Mesodermal cell (in vitro differentiated cells): ENCODE measurements at regions not wholly inside any gene's neighbourhood (a gene's known extent, or its start where the extent isn't known, plus 50 kb on each side); places are given as distances from the start of the nearest gene placed in this dataset.
"Not testable (repeated sequence)": the region's sequence is repeated elsewhere in the genome, so short reads cannot be mapped to it uniquely, and the experiment has no call there.

ENCODE experiments used
- H3K27ac ChIP-seq: 2 replicates; pipeline ENCODE4 v1.7.0; 2013; ENCODE audit warnings: mild to moderate bottlenecking, low read depth, low read length, moderate library complexity; ENCODE audit not compliant: severe bottlenecking
- H3K36me3 ChIP-seq: 2 replicates; pipeline ENCODE4 v1.7.1; 2013; ENCODE audit warnings: mild to moderate bottlenecking, low read length, moderate library complexity; ENCODE audit not compliant: control insufficient read depth, insufficient read depth
- H3K4me1 ChIP-seq: one replicate; pipeline ENCODE4 v1.7.1; 2013; ENCODE audit warnings: mild to moderate bottlenecking, low read length; ENCODE audit not compliant: insufficient read depth, control insufficient read depth, poor library complexity, severe bottlenecking
- H3K4me3 ChIP-seq: 2 replicates; pipeline ENCODE4 v1.7.0; 2013; ENCODE audit warnings: low read length, control low read depth, mild to moderate bottlenecking; ENCODE audit not compliant: insufficient read depth, poor library complexity, severe bottlenecking; ENCODE audit errors: extremely low read depth
- H3K9me3 ChIP-seq: 2 replicates; pipeline ENCODE4 v1.7.1; 2013; ENCODE audit warnings: mild to moderate bottlenecking, low read length, moderate library complexity; ENCODE audit not compliant: control insufficient read depth
- WGBS, 2 experiments: methylation state at CpG; one replicate each; pipeline ENCODE4 v1.1.5; 2013; ENCODE audit warnings: missing lambda C conversion rate in 2 of 2; ENCODE audit not compliant: insufficient coverage in 2 of 2; 5-methylcytosine and 5-hydroxymethylcytosine counted together

DNA sequence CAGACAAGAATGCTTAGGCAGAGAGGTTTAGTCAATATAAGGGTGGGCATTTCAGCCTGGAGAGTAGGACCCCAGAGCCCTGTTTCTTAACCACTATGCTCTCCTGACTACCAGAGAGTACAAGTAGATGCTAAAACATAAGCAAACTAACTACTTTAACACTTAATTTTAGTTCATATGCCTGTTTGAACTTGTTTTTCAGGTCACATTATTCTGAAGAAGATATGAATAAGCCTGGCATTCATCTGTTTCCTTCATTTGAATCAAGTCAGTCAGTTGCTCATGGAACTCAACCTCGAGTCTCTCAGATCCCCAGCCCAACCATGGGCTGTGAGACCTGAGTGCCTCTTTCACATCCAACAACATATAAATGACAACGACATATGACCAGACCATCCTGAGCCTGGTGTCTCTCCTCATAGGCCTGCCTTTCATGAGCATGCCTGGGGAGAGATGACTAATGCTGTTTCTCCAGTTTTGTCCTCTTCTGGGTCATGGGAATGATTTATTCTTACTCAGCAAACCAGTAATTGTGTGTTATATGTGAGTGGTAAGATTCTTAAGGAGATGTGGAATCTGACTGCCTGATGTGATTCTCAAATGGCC lies 251.1 kb upstream of the BTG1 start:
- Histone ChIP-seq H3K4me1 (no peaks in the 10 kb centered on the region), H3K27ac (no peak overlapping the region), H3K4me3 (no peak overlapping the region), H3K36me3 (no peaks in the 10 kb centered on the region), H3K9me3 (peaks cover 8% of the 10 kb centered on the region)
- WGBS, 2 experiments: 100% methylated on average over 1 of the region's 2 CpGs; no CpG with 5 or more reads in 1 of the 2 experiments

DNA sequence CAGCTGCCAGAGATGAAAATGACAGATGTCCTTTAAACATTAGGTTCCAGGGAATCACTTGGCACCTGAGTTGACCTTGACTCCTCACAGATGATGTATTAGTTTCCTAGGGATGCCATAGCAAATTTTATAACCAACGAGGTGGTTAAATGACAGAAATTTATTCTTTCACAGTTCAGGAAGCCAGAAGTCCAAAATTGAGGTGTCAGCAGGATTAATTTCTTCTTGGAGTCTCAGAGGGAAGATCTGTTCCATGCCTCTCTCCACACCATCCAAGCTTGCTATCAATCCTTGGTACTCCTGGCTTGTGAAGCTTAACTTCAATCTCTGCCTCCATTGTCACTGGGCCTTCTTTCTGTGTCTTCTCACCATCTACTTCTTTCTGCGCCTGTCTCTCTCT lies 249.7 kb upstream of the BTG1 start:
- Histone ChIP-seq H3K27ac (no peak overlapping the region), H3K4me3 (no peak overlapping the region), H3K9me3 (peaks cover 8% of the 10 kb centered on the region), H3K36me3 (no peaks in the 10 kb centered on the region), H3K4me1 (no peaks in the 10 kb centered on the region)
- WGBS, 2 experiments: 100% methylated on average over 1 of the region's 2 CpGs

DNA sequence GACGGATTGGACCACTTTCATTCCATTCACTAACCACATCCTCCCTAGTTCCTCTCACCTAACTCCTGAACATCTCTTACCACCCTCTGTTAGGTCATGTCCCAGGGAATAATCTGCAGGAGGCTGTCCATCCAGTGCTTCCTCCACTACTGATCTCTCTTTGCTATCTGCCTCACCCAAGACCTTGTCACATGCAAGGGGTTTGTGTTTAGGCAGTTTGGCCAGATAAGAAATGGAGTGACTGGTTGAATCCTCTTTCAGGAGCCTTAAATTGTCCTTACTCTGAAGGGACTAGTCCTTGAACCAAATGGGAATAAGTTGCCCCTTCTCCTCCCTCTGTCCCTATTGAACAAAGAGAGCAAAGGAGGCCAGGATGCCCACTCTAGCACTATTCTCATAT lies 249.2 kb upstream of the BTG1 start:
- no peaks in the 10 kb centered on the region for H3K36me3 ChIP-seq
- no peak overlapping the region for H3K27ac ChIP-seq
- no peak overlapping the region for H3K4me3 ChIP-seq
- H3K4me1 ChIP-seq: no peaks in the 10 kb centered on the region
- H3K9me3 ChIP-seq: peaks cover 8% of the 10 kb centered on the region
- WGBS, 2 experiments: 75% methylated on average over 1 of the region's 1 CpG; no CpG with 5 or more reads in 1 of the 2 experiments

DNA sequence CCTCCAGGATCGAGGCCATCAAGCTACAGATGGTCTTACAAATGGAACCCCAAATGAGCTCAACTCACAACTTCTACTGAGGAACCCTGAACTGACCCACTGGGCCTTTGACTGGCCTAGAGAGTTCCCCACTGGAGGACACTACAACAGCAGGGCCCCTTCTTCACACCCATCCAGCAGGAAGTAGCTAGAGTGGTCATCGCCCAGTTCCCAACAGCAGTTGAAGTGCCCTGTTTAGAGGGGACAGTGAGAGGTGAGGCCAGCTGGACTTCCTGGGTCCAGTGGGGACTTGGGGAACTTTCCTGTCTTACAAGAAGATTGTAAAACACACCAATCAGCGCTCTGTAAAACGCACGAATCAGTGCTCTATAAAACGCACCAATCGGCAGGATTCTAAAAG lies 247.9 kb upstream of the BTG1 start:
- Histone ChIP-seq H3K36me3 (no peaks in the 10 kb centered on the region), H3K27ac (no peak overlapping the region), H3K4me3 (no peak overlapping the region), H3K4me1 (no peaks in the 10 kb centered on the region), H3K9me3 (peaks cover 8% of the 10 kb centered on the region)
- 91 to 93% methylated on average over 5 of the region's 7 CpGs for WGBS, 2 experiments

DNA sequence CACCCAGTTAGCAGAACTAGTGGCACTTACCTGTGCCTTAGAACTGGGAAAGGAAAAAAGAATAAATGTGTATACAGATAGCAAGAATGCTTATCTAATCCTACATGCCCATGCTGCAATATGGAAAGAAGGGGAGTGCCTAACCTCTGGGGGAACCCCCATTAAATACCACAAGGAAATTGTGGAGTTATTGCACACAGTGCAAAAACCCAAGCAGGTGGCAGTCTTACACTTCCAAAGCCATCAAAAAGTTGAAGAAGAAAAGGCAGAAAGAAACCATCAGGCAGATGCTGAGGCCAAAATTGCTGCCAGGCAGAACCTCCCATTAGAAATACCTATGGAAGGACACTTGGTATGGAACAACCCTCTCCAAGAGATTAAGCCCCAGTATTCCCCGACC lies 246.1 kb upstream of the BTG1 start:
- not testable (repeated sequence) for H3K27ac ChIP-seq, H3K36me3 ChIP-seq, H3K4me3 ChIP-seq, H3K9me3 ChIP-seq, H3K4me1 ChIP-seq
- WGBS, 2 experiments: 100% methylated on average over 1 of the region's 1 CpG; no CpG with 5 or more reads in 1 of the 2 experiments

DNA sequence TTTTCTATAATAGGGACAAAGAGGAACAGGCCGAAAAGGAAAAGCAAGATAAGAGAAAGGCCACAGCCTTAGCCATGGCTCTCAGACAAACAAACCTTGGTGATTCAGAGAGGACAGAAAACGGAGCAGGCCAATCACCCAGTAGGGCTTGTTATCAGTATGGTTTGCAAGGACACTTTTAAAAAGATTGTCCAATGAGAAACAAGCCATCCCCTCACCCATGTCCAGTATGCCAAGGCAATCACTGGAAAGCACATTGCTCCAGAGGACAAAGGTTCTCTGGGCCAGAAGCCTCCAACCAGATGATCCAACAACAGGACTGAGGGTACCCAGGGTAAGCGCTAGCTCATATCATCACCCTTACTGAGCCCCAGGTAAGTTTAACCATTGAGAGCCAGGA lies 243.8 kb upstream of the BTG1 start:
- Histone ChIP-seq H3K4me1 (no peaks in the 10 kb centered on the region), H3K36me3 (no peaks in the 10 kb centered on the region), H3K27ac (no peak overlapping the region), H3K9me3 (peaks cover 8% of the 10 kb centered on the region), H3K4me3 (no peak overlapping the region)
- WGBS, 2 experiments: 82 to 100% methylated on average over 1 to 2 of the region's 3 CpGs

DNA sequence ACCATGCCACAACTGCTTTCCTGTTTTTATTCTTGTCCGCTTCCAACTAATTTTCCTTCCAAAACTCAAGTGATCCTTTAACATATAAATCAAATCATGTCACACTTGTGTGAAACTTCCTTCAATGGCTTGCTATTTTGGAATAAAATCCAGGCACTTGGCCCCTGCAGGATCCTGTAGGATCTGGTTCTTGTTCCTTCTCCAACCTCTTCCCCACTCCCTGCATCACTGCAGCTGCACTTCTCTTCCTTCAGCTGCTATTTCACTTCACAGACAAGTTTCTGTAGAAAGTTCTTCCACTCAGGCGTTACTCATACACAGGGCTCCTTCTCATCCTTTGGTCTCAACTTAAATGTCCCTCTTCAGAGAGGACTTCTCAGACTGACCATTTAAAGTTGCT lies 239.7 kb upstream of the BTG1 start:
- Histone ChIP-seq H3K9me3 (no peaks in the 10 kb centered on the region), H3K36me3 (no peaks in the 10 kb centered on the region), H3K27ac (no peak overlapping the region), H3K4me3 (no peak overlapping the region), H3K4me1 (no peaks in the 10 kb centered on the region)
- 83 to 100% methylated on average over 2 of the region's 2 CpGs for WGBS, 2 experiments

DNA sequence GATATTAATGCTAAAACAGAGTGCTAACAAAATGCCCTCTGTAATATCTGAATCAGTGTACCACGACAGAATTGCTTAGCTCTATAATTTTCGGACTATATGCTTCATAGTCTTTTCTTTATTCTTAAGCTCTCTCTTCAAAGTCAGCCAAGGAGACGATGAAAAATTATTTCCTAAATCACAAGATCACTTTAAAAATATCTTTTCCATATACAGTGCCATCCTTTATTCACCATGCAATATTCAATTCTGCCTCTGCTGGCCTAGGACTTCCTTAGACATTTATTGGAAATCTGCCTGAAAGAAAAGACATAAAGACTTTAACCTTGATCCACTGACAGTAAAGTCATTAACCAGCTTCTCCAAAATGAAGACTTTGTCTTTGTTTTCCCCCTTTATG lies 238.9 kb upstream of the BTG1 start:
- Histone ChIP-seq H3K9me3 (no peaks in the 10 kb centered on the region), H3K36me3 (no peaks in the 10 kb centered on the region), H3K27ac (no peak overlapping the region), H3K4me1 (no peaks in the 10 kb centered on the region), H3K4me3 (no peak overlapping the region)
- 65 to 93% methylated on average over 3 of the region's 3 CpGs for WGBS, 2 experiments

DNA sequence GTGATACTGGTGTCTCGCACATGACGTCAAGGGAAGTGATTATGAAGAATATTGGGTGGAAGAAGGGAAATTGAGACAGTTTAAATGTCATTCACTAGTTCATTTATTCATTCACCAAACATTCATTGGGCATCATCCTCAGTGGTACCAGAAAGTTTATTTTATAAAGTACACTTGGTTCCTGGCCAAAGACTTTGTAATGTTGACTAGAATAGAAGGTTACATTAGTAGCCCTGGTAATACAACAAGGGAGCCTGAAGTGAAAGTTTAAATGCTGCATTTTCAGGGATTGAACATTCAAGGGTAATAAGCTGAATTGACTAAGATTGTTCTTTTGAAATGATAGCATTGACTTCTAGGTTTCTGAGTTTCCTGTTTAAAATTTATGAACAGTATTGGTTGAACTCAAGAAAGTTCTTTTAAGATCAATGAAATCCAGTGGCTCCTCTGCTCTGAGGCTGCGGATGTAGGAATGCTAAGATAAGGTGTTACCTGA lies 236.8 kb upstream of the BTG1 start:
- no CpG with 5 or more reads among the region's 3 CpGs for WGBS, 2 experiments

DNA sequence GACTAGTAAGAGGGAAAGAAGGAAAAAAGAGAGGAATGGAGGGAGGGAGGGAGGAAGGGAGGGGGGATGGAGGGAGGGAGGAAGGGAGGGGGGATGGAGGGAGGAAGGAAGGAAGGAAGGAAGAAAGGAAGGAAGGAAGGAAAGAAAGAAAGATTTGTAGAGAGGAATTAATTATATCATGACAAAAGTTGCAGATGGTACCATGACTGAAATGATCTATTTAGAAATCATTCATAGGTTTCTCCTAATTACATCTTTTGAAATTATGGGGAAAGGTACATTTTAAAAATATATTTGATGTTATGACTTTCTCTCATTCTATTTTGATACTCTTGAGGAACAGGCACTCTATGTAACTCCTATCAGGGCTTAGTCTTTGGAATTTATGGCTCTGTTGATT lies 236.2 kb upstream of the BTG1 start:
- Histone ChIP-seq H3K4me1 (no peaks in the 10 kb centered on the region), H3K4me3 (no peak overlapping the region), H3K36me3 (no peaks in the 10 kb centered on the region), H3K9me3 (no peaks in the 10 kb centered on the region), H3K27ac (no peak overlapping the region)

More for the DNA sequence above, 236.8 kb upstream of the BTG1 start:
- H3K36me3 ChIP-seq: no peaks in the 10 kb centered on the region
- H3K4me3 ChIP-seq: no peak overlapping the region
- H3K9me3 ChIP-seq: no peaks in the 10 kb centered on the region
- H3K4me1 ChIP-seq: no peaks in the 10 kb centered on the region
- H3K27ac ChIP-seq: no peak overlapping the region

DNA sequence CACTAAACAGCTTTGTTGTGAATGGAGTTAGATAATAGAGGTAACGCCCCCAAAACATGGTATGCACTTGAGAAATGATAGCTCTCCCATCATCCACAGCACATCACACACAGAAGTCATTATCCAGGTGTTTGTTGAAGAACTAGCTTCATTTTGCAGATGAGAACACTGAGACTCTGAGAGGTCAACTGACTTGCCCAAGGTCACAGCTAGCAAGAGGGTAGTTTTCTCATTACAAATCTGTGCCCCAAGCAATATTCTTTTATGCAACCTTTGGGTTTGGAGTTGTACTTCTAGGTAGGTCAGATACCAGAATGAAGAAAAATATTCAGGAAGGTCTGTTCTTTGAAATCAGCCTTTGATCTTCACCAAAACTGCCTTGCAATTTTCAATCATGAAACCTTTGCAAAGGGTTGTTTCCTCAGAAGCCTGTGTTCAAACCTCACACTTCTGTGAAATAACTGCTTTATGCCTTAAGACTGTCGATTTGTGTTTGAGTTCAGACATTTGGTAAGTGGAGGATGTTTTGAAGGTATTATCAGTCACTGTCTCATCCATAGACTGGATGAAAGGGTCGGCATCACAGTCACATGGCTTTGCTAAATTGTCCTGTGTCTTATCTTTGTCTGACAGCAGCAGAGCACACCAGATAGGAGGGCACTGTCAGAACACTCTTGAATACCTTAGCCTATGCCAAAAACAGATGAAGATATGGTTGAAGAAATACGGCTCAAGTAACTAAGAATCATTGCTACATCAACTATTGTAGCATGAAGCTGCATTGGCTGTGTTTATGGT lies 233.2 kb upstream of the BTG1 start:
- no peaks in the 10 kb centered on the region for H3K9me3 ChIP-seq
- H3K4me1 ChIP-seq: no peaks in the 10 kb centered on the region
- WGBS, 2 experiments: 90% methylated on average over 2 of the region's 4 CpGs; no CpG with 5 or more reads in 1 of the 2 experiments

More for the DNA sequence above, 233.2 kb upstream of the BTG1 start:
- no peak overlapping the region for H3K4me3 ChIP-seq
- no peak overlapping the region for H3K27ac ChIP-seq
- no peaks in the 10 kb centered on the region for H3K36me3 ChIP-seq
